ENCODE measurements at regions not wholly inside any gene's neighbourhood (a gene's known extent, or its start where the extent isn't known, plus 50 kb on each side); places are given as distances from the start of the nearest gene placed in this dataset.

DNA sequence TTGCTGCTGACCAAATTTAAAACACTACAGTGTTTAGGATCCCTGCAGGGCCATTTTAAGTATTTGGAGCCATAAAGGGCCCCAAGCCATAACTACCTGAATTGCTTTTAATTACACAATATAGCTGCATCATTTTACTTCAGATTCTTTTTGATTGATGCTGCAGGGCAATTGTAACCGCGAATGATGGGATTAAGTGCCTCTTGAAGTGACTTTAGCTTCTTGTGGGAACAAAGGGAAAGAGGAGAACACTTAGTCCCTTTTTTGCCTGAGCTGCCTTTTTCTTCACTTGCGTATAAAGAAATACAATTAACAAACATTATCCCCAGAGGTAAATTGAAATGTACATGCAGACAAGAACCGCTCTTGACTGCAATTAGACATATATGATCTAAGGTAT lies 228.5 kb downstream of the ZIC5 start:
- Histone ChIP-seq H3K36me3 (replicated peaks; ENCODE audit: low read depth, low read length) (no peaks in the 10 kb centered on the region), H3K79me2 (ENCODE audit: low read length) (no peaks in the 10 kb centered on the region), H3K9ac (ENCODE audit: low read length) (no peak overlapping the region), H3K27me3 (ENCODE audit: low read depth, low read length) (peaks cover 5% of the 10 kb centered on the region; the same call in 1 of the 2 replicates), H3K4me3 (ENCODE audit: low read length) (no peak overlapping the region), H3K4me1 (ENCODE audit: low read length) (no peaks in the 10 kb centered on the region), H3K9me3 (ENCODE audit: insufficient read depth, low read length) (no peaks in the 10 kb centered on the region), H3K4me2 (ENCODE audit: low read length) (no peak overlapping the region), H3K27ac (ENCODE audit: low read length) (no peak overlapping the region), H2AFZ (ENCODE audit: low read depth, low read length) (no peak overlapping the region), H4K20me1 (ENCODE audit: insufficient read depth, low read length) (no peaks in the 10 kb centered on the region)
- TF ChIP-seq EZH2phosphoT487 (IDR thresholded peaks at IDR 0.05; ENCODE audit: low read depth): no peak
- TF ChIP-seq, protein P1, sequence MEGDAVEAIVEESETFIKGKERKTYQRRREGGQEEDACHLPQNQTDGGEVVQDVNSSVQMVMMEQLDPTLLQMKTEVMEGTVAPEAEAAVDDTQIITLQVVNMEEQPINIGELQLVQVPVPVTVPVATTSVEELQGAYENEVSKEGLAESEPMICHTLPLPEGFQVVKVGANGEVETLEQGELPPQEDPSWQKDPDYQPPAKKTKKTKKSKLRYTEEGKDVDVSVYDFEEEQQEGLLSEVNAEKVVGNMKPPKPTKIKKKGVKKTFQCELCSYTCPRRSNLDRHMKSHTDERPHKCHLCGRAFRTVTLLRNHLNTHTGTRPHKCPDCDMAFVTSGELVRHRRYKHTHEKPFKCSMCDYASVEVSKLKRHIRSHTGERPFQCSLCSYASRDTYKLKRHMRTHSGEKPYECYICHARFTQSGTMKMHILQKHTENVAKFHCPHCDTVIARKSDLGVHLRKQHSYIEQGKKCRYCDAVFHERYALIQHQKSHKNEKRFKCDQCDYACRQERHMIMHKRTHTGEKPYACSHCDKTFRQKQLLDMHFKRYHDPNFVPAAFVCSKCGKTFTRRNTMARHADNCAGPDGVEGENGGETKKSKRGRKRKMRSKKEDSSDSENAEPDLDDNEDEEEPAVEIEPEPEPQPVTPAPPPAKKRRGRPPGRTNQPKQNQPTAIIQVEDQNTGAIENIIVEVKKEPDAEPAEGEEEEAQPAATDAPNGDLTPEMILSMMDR (IDR thresholded peaks at IDR 0.05; ENCODE audit: low read depth, low read length): no peak

DNA sequence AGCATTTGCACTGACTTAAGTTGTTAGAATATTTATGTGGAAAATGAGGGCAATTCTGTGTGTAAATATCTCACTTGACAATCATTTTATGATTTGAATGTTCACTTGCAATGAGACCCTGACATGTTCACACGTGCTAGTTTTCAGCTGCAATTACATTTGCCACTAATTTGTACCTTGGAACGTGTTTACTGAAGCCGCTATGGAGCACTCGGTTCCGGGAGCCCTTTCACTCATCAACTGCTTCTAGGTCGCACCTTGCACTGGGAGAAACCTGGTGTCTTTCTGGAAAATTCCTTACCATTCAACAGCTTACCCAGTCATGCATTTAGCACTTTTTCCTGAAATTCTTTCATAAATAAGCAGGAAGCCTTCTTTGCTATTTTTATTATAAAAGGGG lies 229.6 kb downstream of the ZIC5 start:
- TF ChIP-seq EZH2phosphoT487 (IDR thresholded peaks at IDR 0.05; ENCODE audit: low read depth): no peak
- TF ChIP-seq, protein P1 (IDR thresholded peaks at IDR 0.05; ENCODE audit: low read depth, low read length): no peak
- peaks cover 5% of the 10 kb centered on the region; the same call in 1 of the 2 replicates for H3K27me3 ChIP-seq (ENCODE audit: low read depth, low read length)
- no peaks in the 10 kb centered on the region for H3K36me3 ChIP-seq (replicated peaks; ENCODE audit: low read depth, low read length)
- no peaks in the 10 kb centered on the region for H3K9me3 ChIP-seq (ENCODE audit: insufficient read depth, low read length)
- no peak overlapping the region for H3K4me3 ChIP-seq (ENCODE audit: low read length)
- no peak overlapping the region for H3K27ac ChIP-seq (ENCODE audit: low read length)
- H4K20me1 ChIP-seq (ENCODE audit: insufficient read depth, low read length): no peaks in the 10 kb centered on the region
- H3K4me1 ChIP-seq (ENCODE audit: low read length): no peaks in the 10 kb centered on the region
- H3K4me2 ChIP-seq (ENCODE audit: low read length): no peak overlapping the region
- no peak overlapping the region for H2AFZ ChIP-seq (ENCODE audit: low read depth, low read length)
- H3K9ac ChIP-seq (ENCODE audit: low read length): no peak overlapping the region
- no peaks in the 10 kb centered on the region for H3K79me2 ChIP-seq (ENCODE audit: low read length)

DNA sequence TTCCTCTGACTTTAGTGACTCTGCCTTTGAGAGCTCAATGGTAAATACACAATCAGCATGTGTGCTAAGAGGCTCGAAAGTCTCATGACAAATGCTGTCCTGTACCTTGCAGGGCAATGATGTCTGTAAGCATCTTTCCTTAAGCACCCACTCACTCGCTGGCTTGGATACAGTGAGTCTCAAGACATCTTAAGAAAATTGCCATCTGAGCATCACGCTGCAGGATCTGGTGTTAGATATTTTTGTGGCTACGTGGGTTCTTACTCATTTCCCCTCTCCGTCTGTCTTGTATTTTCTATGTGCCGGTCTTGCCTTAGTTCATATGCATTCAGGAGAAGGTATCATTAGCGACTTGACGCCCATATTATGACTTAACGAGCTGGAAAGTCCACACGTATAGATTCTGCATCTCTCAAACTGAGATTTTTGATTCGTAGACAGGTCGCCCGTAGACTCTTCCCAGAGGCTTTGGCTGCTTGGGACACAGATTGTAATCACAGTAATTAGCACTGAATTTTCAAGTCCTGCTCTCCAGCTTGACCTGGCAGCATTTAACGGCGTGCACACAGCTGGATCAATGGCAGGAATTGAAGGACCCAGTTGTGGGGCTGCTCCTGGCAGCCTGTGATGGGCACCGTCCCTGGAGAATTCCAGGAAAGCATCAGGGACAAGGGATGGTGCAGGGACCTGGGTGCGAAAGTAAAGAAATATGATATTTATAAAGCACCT lies 231.2 kb downstream of the ZIC5 start:
- H3K79me2 ChIP-seq (ENCODE audit: low read length): no peaks in the 10 kb centered on the region

DNA sequence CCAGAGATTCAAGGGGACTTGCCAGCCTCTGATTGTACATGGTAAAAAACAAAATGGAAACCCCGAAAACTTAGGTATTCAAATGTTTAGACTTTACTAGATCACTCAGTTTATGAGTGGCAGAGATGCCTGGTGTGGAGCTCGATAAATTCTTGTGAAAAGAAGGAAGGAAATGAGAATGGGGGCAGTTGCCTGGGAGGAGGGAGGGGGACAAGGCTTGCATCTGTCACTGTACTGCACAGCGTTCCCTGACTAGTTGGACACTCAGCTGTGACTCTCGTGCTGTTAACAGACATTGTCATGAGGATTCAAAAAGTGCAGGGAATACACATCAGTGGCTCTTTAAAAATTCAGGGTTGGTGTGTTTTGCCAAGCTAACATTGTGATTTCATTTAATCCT lies 232.9 kb downstream of the ZIC5 start:
- no peaks in the 10 kb centered on the region for H3K4me1 ChIP-seq (ENCODE audit: low read length)

More for the DNA sequence above, 231.2 kb downstream of the ZIC5 start:
- Histone ChIP-seq H3K9ac (ENCODE audit: low read length) (no peak overlapping the region), H2AFZ (ENCODE audit: low read depth, low read length) (no peak overlapping the region), H3K27me3 (ENCODE audit: low read depth, low read length) (peaks cover 5% of the 10 kb centered on the region; the same call in 1 of the 2 replicates), H3K9me3 (ENCODE audit: insufficient read depth, low read length) (no peaks in the 10 kb centered on the region), H3K27ac (ENCODE audit: low read length) (no peak overlapping the region), H3K4me3 (ENCODE audit: low read length) (no peak overlapping the region), H3K4me2 (ENCODE audit: low read length) (no peak overlapping the region), H3K36me3 (replicated peaks; ENCODE audit: low read depth, low read length) (no peaks in the 10 kb centered on the region), H3K4me1 (ENCODE audit: low read length) (no peaks in the 10 kb centered on the region), H4K20me1 (ENCODE audit: insufficient read depth, low read length) (no peaks in the 10 kb centered on the region)
- TF ChIP-seq EZH2phosphoT487 (IDR thresholded peaks at IDR 0.05; ENCODE audit: low read depth): no peak
- TF ChIP-seq, protein P1 (IDR thresholded peaks at IDR 0.05; ENCODE audit: low read depth, low read length): no peak

More for the DNA sequence above, 232.9 kb downstream of the ZIC5 start:
- Histone ChIP-seq H4K20me1 (ENCODE audit: insufficient read depth, low read length) (no peaks in the 10 kb centered on the region), H3K27me3 (ENCODE audit: low read depth, low read length) (peaks cover 11% of the 10 kb centered on the region; the same call in 1 of the 2 replicates), H3K9me3 (ENCODE audit: insufficient read depth, low read length) (no peaks in the 10 kb centered on the region), H3K4me3 (ENCODE audit: low read length) (no peak overlapping the region), H3K9ac (ENCODE audit: low read length) (no peak overlapping the region), H3K79me2 (ENCODE audit: low read length) (no peaks in the 10 kb centered on the region), H3K27ac (ENCODE audit: low read length) (no peak overlapping the region), H3K4me2 (ENCODE audit: low read length) (no peak overlapping the region), H3K36me3 (replicated peaks; ENCODE audit: low read depth, low read length) (no peaks in the 10 kb centered on the region), H2AFZ (ENCODE audit: low read depth, low read length) (no peak overlapping the region)
- TF ChIP-seq, protein P1 (IDR thresholded peaks at IDR 0.05; ENCODE audit: low read depth, low read length): no peak
- TF ChIP-seq EZH2phosphoT487 (IDR thresholded peaks at IDR 0.05; ENCODE audit: low read depth): no peak
